ENCODE measurements at regions not wholly inside any gene's neighbourhood (a gene's known extent, or its start where the extent isn't known, plus 50 kb on each side); places are given as distances from the start of the nearest gene placed in this dataset.

GRCh38 chr3:459311-459670 is 262.7 kb downstream of the CHL1 start:
- no peak for DNase-seq

DNA sequence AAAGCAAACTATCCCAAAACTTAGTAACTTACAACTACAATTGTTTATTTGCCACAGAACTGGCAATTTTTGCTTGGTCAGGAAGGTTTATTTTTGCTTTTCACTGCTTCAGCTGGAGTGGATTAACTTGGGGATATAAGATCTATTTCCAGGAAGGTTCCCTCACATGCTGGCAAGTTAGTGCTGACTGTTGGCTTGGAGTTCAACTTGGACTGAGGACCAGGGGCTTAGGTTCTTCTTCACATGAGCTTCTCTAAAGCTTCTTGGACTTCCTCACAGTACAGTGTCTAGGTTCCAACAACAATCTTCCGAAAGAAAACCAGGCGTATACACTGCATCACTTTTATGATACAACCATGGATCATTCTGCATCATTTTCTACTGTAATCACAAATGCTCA is 264.4 kb downstream of the CHL1 start:
- no peak for DNase-seq

GRCh38 chr3:462851-463250 is 266.3 kb downstream of the CHL1 start:
- no peak for DNase-seq

- DNase-seq: no peak
Observed at GRCh38 chr3:463252-464192, 267.0 kb downstream of the CHL1 start.

DNA sequence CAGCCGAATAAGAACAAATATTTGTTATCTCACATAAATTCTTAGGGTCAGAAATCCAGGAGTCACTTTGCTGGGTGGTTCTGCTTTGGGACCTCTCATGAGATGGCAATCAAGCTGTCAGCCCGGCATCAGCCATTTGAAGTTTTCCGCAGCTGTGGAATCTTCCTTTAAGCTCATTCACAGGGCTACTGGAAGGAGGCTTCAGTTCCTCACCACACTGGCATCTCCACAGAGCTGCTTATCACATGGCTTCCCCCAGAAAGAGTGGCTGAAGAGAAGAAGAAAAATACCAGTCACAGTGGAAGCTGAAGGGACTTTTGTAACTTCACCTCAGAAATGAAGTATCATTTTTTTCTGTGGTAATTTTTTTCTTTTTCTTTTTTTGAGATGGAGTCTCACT is 267.7 kb downstream of the CHL1 start:
- DNase-seq: no peak

GRCh38 chr3:468172-468571 is 271.6 kb downstream of the CHL1 start:
- no peak for DNase-seq

DNA sequence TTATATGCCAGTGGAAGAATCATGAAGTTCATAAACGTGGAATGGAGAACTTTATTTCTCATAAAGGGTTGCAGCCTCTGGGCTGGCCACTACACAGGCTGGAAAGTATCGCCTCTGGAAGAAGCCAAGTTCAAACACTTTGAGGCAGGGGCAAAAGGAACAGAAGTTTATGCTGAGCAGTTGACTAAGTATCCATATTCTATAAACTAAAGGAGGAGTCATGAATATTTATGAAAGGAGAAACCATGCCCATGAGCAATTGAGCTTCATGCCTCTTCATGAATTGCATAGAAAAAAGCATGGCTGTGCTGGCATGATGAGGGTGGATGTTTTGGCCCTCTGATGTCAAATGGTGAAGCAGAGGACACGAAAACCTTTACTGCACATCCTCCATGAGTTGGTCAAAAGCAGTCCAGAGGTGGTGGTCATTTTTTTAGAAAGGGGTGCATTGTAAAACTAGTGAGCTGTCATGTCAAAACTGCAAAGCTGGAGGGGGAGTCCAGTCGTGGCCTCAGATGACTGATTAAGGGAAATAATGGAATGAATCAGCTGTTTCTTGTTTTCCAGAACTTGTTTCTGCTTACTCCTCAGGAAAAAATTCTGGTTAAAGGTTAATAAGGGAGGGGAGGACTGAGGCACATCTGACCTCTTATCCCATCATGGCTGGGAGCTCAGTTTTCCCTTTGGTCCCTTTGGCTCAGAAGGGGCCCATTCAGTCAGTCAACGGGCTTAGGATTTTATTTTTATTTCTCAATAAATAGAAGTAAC is 276.7 kb downstream of the CHL1 start:
- DNase-seq: no peak

DNA sequence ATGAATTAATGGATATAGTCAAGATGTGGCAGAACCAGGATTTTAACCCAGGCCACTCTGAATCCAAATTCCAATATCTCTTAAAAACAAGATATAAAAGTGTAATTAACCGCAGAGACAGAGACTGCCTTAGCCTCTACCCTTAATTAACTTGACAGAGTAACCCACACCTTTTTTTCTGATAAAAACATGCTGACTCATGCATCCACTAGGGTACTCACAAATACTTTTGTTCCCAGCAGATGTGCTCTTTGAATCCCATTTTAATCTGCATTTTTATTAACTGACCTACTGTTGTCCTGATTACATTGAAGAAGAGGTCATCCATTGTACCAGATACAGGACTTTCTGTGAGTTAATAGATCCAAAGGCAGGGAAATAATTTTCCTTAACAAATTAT is 278.3 kb downstream of the CHL1 start:
- DNase-seq: no peak

- DNase-seq: no peak
Observed at GRCh38 chr3:480070-480469, 283.5 kb downstream of the CHL1 start.

DNA sequence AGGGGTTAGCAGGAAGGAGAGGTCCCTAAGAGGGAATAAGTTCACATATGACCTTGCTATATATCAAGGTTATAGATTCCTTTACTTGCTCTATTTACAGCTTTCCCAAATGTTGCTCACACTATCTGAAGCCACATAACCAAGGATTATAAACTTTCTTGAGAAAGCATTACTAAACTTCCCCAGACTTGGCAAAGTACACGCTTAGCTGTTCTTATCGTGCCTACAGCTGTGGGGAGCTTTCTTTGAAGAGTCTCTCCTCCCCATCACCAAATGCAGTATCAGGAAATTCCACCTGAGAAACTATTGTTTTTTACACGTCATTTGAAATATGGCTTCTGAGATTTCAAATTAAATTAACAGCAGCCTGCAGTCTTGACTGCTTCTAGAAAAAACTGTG is 284.5 kb downstream of the CHL1 start:
- no peak for DNase-seq

DNA sequence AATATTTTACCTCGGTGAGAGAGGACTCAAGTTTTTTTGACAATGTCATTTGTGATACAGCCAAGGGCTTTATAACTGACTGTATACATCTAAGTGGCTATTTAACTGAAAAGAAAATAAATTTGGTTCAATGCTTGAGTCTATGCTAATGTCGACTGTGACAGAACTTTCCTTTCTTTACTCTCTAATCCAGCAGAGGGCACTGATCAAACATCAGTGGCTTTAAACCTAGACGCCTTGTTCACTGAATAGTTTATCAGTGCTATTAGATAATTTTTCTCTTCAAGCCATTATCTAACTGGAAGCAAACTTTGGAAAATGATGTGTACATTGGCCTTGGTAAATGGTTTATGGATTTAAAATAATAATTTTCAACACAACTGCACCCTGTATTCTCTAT is 285.1 kb downstream of the CHL1 start:
- no peak for DNase-seq

DNA sequence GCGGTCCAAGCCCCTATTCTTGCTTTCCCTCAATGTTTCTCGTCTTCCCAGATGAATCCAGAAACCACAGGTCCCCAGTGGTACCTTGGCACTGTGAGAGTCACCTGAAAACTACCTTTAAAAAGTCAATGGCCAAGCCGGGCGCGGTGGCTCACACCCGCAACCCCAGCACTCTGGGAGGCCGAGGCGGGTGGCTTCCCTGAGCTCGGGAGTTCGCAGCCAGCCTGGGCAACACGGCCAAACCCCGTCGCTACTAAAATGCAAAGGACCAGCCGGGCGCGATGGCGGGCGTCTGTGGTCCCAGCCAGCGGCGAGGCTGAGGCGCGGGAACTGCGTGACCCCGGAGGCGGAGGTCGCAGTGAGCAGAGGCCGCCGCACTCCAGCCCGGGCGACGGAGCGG is 285.9 kb downstream of the CHL1 start:
- DNase-seq: no peak

GRCh38 chr3:484341-484740 is 287.8 kb downstream of the CHL1 start:
- no peak for DNase-seq

DNA sequence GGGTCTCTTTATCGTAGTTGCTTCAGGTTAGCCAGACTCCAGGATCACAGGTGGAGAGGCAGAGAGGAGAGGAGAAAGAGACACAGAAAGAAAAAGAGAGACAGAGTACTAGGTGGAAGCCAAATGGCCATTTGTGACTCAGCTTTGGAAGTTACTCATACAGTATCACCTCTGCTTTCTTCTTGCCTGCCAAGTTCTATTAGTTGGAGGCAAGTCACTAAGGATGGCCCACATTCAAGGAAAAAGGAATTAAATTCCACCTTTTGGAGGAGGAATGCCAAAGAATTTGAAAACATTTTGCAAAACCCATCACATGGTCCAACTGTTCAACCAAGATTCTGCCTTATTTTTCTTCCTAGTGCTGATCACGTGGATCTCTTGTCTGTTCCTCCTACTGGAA is 291.1 kb downstream of the CHL1 start:
- DNase-seq: no peak

DNA sequence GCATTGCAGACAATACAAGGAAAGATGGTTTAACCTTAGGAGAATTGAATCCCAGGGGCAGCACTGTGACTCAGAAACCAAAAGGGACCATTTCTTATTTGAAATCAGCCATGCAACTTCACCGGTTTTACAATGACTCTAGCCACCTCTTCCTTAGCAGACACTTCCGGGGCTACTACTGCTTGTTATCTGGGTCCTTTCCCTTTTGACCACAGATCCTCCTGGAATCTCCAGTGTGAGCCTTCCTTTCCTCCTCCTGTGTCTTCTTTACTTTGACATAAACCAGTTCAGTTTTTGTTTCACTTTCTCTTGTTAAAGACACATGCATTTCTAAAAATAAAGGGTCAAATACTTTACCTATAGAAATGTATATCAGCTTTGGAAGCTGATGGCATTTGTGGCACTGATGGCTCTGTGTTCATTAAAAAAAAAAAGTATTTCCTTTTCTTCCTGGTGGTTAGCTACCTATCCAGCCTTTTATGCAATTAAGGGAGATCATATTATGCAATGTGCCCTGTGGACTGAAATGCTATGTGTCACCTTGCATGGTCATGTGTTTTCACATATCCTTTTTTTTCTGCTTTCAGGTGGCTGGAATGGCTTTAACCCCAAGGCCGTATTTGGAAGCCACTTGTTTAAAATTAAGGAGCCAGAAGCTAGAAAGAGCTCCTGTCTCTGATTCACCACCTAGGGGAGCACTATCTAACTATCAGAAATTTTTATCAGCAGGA is 296.2 kb downstream of the CHL1 start:
- DNase-seq: no peak

DNA sequence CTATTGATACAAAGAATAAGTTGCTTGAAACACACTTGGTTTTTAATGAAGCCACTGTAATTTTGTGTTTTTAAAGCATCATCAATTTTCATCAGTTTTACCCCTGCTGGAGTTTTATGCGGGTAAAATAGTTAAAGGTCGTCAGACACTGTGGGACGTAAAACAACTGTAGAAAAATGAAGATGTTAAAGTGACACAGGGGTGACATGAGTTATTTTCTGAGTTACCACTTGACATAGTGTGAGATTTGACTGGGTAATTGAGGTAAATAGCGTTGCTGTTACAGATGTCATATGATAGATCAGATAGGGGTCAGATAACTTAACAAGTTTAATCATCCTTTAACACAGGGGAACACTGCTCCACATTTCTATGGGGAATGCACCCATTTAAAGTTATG is 297.6 kb downstream of the CHL1 start:
- DNase-seq: no peak

DNA sequence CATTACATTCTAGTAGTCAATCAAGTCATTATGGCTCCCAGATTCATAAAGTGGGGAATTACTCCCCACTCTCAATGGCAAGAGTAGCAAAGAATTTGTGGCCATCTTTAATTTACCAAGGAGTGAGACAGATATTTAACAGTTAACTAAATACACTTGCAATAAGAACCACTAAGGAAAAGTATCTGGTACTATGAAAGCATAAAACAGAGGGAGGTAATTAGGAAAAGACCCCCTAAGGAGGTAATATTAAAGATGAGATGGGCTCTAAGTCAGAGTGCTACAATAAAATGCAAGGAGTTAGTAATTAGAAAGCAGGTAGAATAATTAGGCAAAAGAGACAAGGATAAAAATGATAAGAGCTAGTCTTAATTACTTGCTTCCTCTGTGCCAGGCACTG is 301.9 kb downstream of the CHL1 start:
- no peak for DNase-seq

GRCh38 chr3:499001-499761 is 302.6 kb downstream of the CHL1 start:
- no peak for DNase-seq

DNA sequence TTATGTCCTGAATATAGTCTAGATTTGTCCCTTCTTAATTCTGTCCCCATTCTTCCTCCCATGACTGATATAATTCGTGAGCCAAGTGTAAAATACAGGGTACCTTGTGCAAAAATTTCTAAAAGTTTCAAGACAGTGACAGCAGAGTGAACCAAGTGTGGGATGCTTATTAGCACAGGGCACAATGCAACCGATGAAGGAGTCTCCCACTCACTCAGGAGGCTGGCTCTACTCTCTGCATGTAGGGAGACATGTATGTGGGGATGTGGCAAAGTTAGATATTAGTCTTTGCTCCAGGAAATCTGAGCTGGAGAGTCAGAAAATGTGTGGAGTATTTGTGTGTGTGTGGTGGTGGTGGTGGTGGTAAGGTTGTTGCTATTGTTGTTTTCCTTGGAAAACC is 305.9 kb downstream of the CHL1 start:
- DNase-seq: no peak

GRCh38 chr3:513301-513700 is 316.7 kb downstream of the CHL1 start:
- no peak for DNase-seq

DNA sequence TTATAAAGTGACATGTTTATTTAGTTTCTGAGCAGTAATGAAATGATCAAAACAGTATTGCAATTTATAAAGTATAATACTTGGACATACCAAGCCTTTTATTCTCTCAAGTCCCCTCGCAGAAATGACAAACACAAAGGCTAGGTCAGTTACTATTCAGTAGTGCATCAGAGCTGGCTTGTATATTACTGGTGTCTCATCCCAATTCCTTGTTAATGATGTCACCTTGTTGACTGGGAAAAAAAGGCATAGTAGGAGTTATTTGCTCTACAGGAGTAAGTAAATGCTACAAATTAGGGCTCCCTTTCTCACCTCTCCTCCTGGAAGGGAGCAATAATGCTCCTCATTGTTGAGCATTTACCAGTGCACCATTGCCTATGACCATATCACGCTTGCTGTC is 317.6 kb downstream of the CHL1 start:
- DNase-seq: no peak

DNA sequence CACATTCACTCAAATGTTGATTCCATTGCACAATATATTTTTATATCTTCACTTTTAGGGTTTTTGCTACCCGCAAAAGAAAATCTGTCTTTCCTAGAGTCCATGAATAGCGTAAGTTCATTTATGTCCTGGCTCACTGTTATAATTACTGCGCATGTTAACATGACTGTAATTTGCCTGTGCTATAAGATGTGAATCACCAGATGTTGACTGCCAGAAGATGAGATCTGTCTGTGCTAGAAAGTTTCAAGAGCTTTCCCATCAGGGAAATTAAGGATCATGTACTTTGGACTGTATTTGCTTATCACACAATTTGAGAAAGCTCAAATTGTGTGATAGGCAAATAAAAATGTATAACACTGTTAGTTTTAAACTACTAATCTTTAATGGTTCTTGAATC is 322.5 kb downstream of the CHL1 start:
- DNase-seq: no peak

DNA sequence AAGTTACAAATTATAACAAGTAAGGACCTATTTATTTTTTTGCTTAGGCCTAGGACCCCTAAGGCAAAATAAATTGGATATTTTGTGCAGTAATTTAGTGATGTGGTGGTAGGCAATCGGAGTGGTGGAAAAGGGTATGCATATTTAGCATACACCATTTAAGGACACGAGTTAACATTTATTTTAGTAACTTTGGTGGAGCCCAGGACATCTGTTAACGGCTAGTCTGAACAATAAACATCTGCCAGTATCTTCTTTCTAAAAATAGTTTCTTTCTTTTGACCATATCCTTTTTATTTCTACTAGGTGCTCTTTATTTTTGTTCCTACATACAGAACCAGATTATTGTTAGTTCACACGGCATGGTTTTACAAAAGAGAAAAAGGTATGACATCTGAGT is 326.3 kb downstream of the CHL1 start:
- no peak for DNase-seq
